SKM-1 (cell line): ENCODE measurements at regions not wholly inside any gene's neighbourhood (a gene's known extent, or its start where the extent isn't known, plus 50 kb on each side); places are given as distances from the start of the nearest gene placed in this dataset.
"Not testable (repeated sequence)": the region's sequence is repeated elsewhere in the genome, so short reads cannot be mapped to it uniquely, and the experiment has no call there.

Experiments used
- DNase-seq: peaks from one replicate; lab custom pipeline; 2025; ENCODE audit not compliant: unreplicated experiment; lab: John Stamatoyannopoulos, UW

GRCh38 chr6:63010962-63011361 is 200.3 kb upstream of the FKBP1C start:
- peak; percentile 23 for DNase-seq

DNA sequence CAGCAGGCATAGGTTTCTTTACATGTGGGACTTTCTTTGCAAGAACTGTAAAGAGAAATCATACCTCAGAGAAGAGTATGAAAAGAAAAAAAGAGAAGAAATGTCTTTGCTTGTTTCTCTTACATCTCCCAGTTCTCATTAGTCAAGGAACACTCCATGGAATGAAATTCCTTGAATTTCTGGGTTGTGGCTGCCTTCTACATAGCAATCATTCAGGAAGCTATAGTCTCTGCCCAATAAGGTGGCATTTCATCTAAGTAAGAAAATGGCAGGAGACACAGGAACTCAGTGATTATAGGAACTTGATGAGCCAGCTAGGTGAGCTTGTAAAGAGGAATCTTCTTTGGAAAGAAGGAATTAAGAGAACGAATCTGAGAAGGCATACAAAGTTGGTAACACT is 197.0 kb upstream of the FKBP1C start:
- DNase-seq = no peak

- no peak for DNase-seq
These were observed 188.6 kb upstream of the FKBP1C start for GRCh38 chr6:63022631-63023030.

- DNase-seq = no peak
These were observed 187.5 kb upstream of the FKBP1C start for GRCh38 chr6:63023726-63024125.

DNA sequence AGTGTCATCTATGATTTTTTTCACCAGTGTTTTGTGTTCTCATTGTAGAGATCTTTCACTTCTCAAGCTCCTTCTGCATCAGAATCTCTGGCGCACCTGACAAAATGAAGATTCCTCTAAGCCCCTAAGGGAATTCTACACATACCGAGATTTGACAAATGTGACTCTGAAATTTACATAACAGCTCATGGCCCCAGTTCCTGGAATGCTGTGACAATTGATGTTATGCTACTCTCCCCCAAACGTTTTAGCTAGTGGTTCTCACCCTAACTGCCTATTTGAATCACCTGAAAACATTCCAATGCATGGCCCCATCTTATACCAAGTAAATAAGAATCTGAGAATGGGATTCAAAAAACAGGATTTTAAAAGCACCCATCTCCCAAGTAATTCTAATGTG is 162.1 kb upstream of the FKBP1C start:
- no peak for DNase-seq

GRCh38 chr6:63053206-63053605 is 158.1 kb upstream of the FKBP1C start:
- not testable (repeated sequence) for DNase-seq

GRCh38 chr6:63058601-63059000 is 152.7 kb upstream of the FKBP1C start:
- peak; percentile 56 for DNase-seq

- no peak for DNase-seq
These were observed 147.5 kb upstream of the FKBP1C start for GRCh38 chr6:63063631-63064271.

- peak; percentile 6 for DNase-seq
These were observed 145.1 kb upstream of the FKBP1C start for GRCh38 chr6:63066055-63066704.

- DNase-seq = no peak
These were observed 116.3 kb upstream of the FKBP1C start for GRCh38 chr6:63094947-63095346.

- DNase-seq = no peak
These were observed 114.0 kb upstream of the FKBP1C start for GRCh38 chr6:63097222-63097621.

DNA sequence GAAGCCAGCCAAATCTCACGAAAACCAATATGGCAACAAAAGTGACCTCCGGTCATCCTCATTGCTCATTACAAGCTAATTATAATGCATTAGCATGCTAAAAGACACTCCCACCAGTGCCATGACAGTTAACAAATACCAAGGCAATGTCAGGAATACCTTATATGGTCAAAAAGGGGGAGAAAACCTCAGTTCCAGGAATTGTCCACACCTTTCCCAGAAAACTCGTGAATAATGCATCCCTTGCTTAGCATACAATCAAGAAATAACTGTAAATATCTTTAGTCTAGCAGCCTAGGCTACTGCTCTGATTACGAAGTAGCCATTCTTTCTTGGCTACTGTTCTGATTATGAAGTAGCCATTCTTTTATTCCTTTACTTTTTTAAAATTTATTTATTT is 112.5 kb upstream of the FKBP1C start:
- DNase-seq = no peak

DNA sequence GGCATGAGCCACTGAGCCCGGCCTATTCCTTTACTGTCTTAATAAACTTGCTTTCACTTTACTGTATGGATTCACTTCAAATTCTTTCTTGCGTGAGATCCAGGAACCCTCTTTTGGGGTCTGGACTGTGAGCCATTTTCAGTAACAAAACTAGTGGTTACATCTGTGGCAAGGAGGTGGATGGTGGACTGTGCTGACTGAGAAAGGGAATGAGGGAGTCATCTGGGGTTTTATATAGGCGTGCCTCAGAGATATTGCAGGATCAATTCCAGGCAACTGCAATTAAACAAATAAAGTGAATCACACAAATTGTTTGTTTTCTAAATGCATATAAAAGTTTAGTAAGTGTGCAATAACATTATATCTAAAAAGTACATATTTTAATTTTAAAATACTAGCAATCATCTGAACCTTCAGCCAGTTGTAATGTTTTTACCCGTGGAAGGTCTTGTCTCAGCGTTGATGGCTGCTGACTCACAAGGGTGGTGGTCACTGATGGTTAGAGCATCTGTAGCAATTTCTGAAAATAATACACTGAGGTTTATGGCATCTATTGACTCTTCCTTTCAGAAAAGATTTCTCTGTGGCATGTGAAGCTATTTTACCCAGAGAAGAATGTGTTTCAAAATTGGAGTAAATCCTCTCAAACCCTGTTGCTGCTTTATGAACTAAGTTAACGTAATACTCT is 111.4 kb upstream of the FKBP1C start:
- DNase-seq = no peak

- DNase-seq = no peak
These were observed 96.6 kb upstream of the FKBP1C start for GRCh38 chr6:63114610-63115211.

DNA sequence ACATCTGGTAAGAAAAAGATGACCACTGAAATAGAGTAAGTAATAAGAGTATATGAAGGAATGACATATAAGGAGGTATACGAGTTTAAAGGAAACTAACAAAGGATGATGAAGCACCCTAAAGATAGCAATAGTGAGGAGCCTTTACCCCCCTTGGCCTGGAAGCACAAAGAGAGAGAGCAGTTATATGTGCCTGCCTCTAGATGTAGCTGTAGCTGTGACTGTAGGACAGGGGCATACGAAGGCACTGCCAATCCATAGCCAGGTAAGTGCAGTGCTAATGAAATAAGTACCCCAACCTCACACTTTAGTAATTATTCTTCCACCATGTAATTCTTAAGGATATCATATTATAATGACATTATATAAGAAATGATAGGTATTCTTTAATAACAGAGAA is 90.1 kb upstream of the FKBP1C start:
- DNase-seq = no peak

GRCh38 chr6:63140114-63140513 is 71.2 kb upstream of the FKBP1C start:
- DNase-seq = no peak

GRCh38 chr6:63140692-63141318 is 70.5 kb upstream of the FKBP1C start:
- no peak for DNase-seq

GRCh38 chr6:63149730-63150129 is 61.5 kb upstream of the FKBP1C start:
- no peak for DNase-seq

DNA sequence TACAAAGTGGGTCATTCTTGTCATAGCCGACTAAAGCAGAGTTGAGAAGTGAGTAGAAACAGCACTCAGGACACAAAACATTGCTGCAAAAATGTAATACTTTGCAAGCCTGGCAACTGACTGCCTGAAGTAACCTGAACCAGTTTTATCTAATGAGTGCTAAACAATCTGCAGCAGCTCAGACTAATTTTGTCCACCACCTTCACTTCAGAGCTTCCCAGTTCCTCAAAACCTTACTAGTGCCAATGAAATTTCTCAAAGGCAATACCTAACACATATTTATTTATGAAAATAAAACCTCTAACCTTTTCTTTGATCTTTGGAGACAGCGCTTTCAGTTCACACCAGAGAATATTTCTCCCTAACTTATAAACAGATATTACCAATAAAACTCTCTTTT is 56.7 kb upstream of the FKBP1C start:
- DNase-seq = no peak
